ENCODE measurements at regions not wholly inside any gene's neighbourhood (a gene's known extent, or its start where the extent isn't known, plus 50 kb on each side); places are given as distances from the start of the nearest gene placed in this dataset.

- Histone ChIP-seq H3K9me3 (replicated peaks; ENCODE audit: control insufficient read depth, insufficient read depth, low read length) (no peaks in the 10 kb centered on the region), H3K4me3 (replicated peaks in 1 of 3; ENCODE audit: insufficient read depth in 1 of 3, low read depth in 1 of 3, low read length in 3 of 3) (no peak overlapping the region), H2AFZ (ENCODE audit: low read depth, low read length) (no peak overlapping the region), H3K79me2 (ENCODE audit: control insufficient read depth, insufficient read depth, low read length) (no peaks in the 10 kb centered on the region), H3K4me1 (ENCODE audit: control insufficient read depth, extremely low read depth, insufficient read depth, low read length) (no peaks in the 10 kb centered on the region), H3K9me1 (replicated peaks; ENCODE audit: control insufficient read depth, extremely low read depth, insufficient read depth, low read length) (no peaks in the 10 kb centered on the region), H3K27ac (ENCODE audit: insufficient read depth, low read depth, low read length) (no peak overlapping the region), H3K4me2 (ENCODE audit: insufficient read depth, low read length) (no peak overlapping the region), H3K36me3 (ENCODE audit: control insufficient read depth in 2 of 2, extremely low read depth in 1 of 2, insufficient read depth in 2 of 2, low read length in 2 of 2) (no peaks in the 10 kb centered on the region), H4K20me1 (replicated peaks; ENCODE audit: control insufficient read depth, extremely low read depth, insufficient read depth, low read length) (no peaks in the 10 kb centered on the region), H3K9ac (replicated peaks; ENCODE audit: extremely low read depth, insufficient read depth, low read length) (no peak overlapping the region), H3K27me3 (ENCODE audit: control insufficient read depth in 2 of 2, insufficient read depth in 2 of 2, low read length in 2 of 2) (no peaks in the 10 kb centered on the region)
- no TSS peak for BruUV-seq (replicated peaks)
- intact Hi-C loops (cut with micrococcal nuclease) (no loop called here), dilution Hi-C loops (cut with MboI; ENCODE audit: extremely low pct_ligation_motif_present, low sequenced_read_pairs) (no loop called here)
- POLR2A ChIA-PET = no interaction called here
- FAIRE-seq (no peak), DNase-seq (ENCODE audit: low read depth, low spot score) (no peak)
- CTCF ChIA-PET = no interaction called here
- TF ChIP-seq JUN (IDR thresholded peaks at IDR 0.05; ENCODE audit: borderline replicate concordance, insufficient read depth, insufficient read length, low read depth) = no peak
- TF ChIP-seq EZH2 (IDR thresholded peaks at IDR 0.05; ENCODE audit: borderline replicate concordance, low read depth, low read length, severe bottlenecking) = no peak
- no peak for TF ChIP-seq CTCF (IDR thresholded peaks at IDR 0.05; ENCODE audit: extremely low read depth in 1 of 2, insufficient read depth in 1 of 2, low read depth in 1 of 2, low read length in 2 of 2)
- TF ChIP-seq FOS (IDR thresholded peaks at IDR 0.05; ENCODE audit: borderline replicate concordance, insufficient read depth, low read length) = no peak
- TF ChIP-seq POLR2AphosphoS5 (IDR thresholded peaks at IDR 0.05; ENCODE audit: insufficient read depth, low read depth, low read length) = no peak
- TF ChIP-seq POLR2A (IDR thresholded peaks at IDR 0.05; ENCODE audit: low read depth, low read length) = no peak
- TF ChIP-seq GATA2 (IDR thresholded peaks at IDR 0.05; ENCODE audit: insufficient read depth, insufficient read length, low read depth, low read length) = no peak
- no peak for TF ChIP-seq MYC (IDR thresholded peaks at IDR 0.05; ENCODE audit: low read depth, low read length)
- no peak for TF ChIP-seq MAX (IDR thresholded peaks at IDR 0.05; ENCODE audit: insufficient read depth, insufficient read length)
Observed at GRCh38 chrY:8342173-8342572, 995.1 kb upstream of the TSPY4 start.

Measured in endothelial cell of umbilical vein (primary cell).